ENCODE measurements at regions not wholly inside any gene's neighbourhood (a gene's known extent, or its start where the extent isn't known, plus 50 kb on each side); places are given as distances from the start of the nearest gene placed in this dataset.

DNA sequence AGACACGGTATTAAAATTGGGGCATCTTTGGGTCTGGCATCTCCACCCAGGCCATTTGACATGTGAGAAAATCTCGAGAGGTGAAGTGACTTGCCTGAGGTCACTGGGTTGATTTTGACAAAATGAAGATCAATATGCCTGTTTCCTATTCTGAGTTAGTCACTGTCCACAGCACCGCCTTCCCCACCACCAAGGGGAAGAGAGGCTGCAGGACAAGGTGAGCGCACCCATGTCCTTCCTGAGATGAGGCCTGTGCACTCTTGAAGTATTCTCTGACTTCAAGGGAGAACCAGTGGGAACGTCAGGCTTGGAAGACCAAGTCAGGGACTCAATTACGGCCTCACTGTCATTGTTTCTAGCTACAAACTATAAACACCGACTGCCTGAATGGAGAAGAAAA lies 49.9 kb upstream of the WSB1 start:
- H3K9me3 Mint-ChIP-seq, result no peaks in the 10 kb centered on the region
- H3K4me1 Mint-ChIP-seq (ENCODE audit: low read depth), result peaks cover 6% of the 10 kb centered on the region
- no peak overlapping the region for H3K4me3 Mint-ChIP-seq
- H3K27me3 Mint-ChIP-seq (ENCODE audit: low read depth), result peaks cover under 1% of the 10 kb centered on the region
- H3K36me3 Mint-ChIP-seq (ENCODE audit: low read depth), result no peaks in the 10 kb centered on the region
- DNase-seq, result no peak
- intact Hi-C loops (cut with micrococcal nuclease), result no loop called here
- H3K27ac Mint-ChIP-seq, result no peak overlapping the region
- CTCF ChIA-PET, result interaction anchor here (0.9 to 2.2 kb wide), 3 partner anchors 87 to 358 kb away, joined by 3 to 6 read pairs (median 4); no protein-coding TSS in a partner anchor

Data from activated naive CD4-positive, alpha-beta T cell treated with anti-CD3 and anti-CD28 coated beads for 36 hours (primary cell).